A549 (cell line): ENCODE measurements at regions not wholly inside any gene's neighbourhood (a gene's known extent, or its start where the extent isn't known, plus 50 kb on each side); places are given as distances from the start of the nearest gene placed in this dataset.

ENCODE experiments used
- ATAC-seq, 2 experiments: fragments of 200-7000 bp in 1 of 2; fragments of >200 bp in 1 of 2; cut with Nextera tagmentation in 1 of 2; cut with Tn5 transposase in 1 of 2; 3 replicates each; pipeline versions ENCODE4 v1.8.0 to v1.9.1; 2018 to 2020; ENCODE audit warnings: mild to moderate bottlenecking in 1 of 2, moderate library complexity in 1 of 2
- CTCF ChIA-PET: fragments of 300-600 bp; sonication (Branson Sonifier 250); formaldehyde crosslinking; extraction: SDS; loops from one replicate; lab custom pipeline; 2021; ENCODE audit warnings: antibody characterized with exemption, inconsistent platforms; lab: Yijun Ruan, JAX
- POLR2A ChIA-PET: fragments of 350-600 bp; formaldehyde crosslinking; extraction: SDS; loops from one replicate; lab custom pipeline; 2021; ENCODE audit warnings: antibody characterized with exemption, inconsistent platforms; lab: Yijun Ruan, JAX
- DNase-seq, 2 experiments: peaks; one replicate each; pipeline versions ENCODE4 v3.0.0 to v3.0.0-alpha.2; 2011 to 2016; ENCODE audit warnings: low read depth in 1 of 2, low spot score in 1 of 2
- FAIRE-seq: peaks from 2 replicates; lab custom pipeline; 2011; peaks lifted over from hg19 to GRCh38; lab: Jason Lieb, UNC
- H3K27ac ChIP-seq, 2 experiments: fragments of >200 bp; sonication (Bioruptor Twin); formaldehyde crosslinking; 3 replicates each; pipeline ENCODE4 v1.5.1; 2016 to 2017
- H3K4me1 ChIP-seq: fragments of >200 bp; sonication (Bioruptor Twin); formaldehyde crosslinking; 3 replicates; pipeline ENCODE4 v1.6.1; 2016
- H3K4me2 ChIP-seq: fragments of >200 bp; sonication (Bioruptor Twin); formaldehyde crosslinking; 3 replicates; pipeline ENCODE4 v1.6.1; 2016
- H3K4me3 ChIP-seq: fragments of >200 bp; sonication (Bioruptor Twin); formaldehyde crosslinking; 3 replicates; pipeline ENCODE4 v1.5.1; 2016
- H3K9me3 ChIP-seq: fragments of >200 bp; sonication (Bioruptor Twin); formaldehyde crosslinking; 3 replicates; pipeline ENCODE4 v1.6.1; 2016
- CHD2 ChIP-seq: fragments of 150-350 bp; IDR thresholded peaks from 2 replicates; pipeline ENCODE4 v1.6.1; 2014; ENCODE audit warnings: low read length; ENCODE audit not compliant: partially characterized antibody
- CHD4 ChIP-seq: fragments of 200-600 bp; sonication (generic); IDR thresholded peaks from 2 replicates; pipeline ENCODE4 v1.6.1; 2016; ENCODE audit warnings: antibody characterized with exemption, mild to moderate bottlenecking, borderline replicate concordance
- CTCF ChIP-seq: fragments of >200 bp; sonication (Bioruptor Twin); formaldehyde crosslinking; IDR thresholded peaks from 3 replicates; pipeline ENCODE4 v1.5.1; 2016
- EHMT2 ChIP-seq: fragments of 200-600 bp; sonication (generic); IDR thresholded peaks from 2 replicates; pipeline ENCODE4 v1.6.1; 2016; ENCODE audit warnings: antibody characterized with exemption, low read depth, mild to moderate bottlenecking, moderate library complexity
- FOXS1 ChIP-seq: fragments of 250-450 bp; sonication (Bioruptor Pico); IDR thresholded peaks from 2 replicates; pipeline ENCODE4 v1.5.0; 2020; ENCODE audit warnings: mild to moderate bottlenecking, moderate library complexity
- GATA3 ChIP-seq: IDR thresholded peaks from 2 replicates; pipeline ENCODE4 v1.6.1; 2012; ENCODE audit warnings: borderline replicate concordance
- HES2 ChIP-seq: fragments of >200 bp; sonication (Bioruptor Twin); formaldehyde crosslinking; IDR thresholded peaks from 2 replicates; pipeline ENCODE4 v1.6.1; 2016
- HMGXB4 ChIP-seq: fragments of 250-450 bp; sonication (Bioruptor Pico); IDR thresholded peaks from 2 replicates; pipeline ENCODE4 v1.5.0; 2021; ENCODE audit warnings: mild to moderate bottlenecking, moderate library complexity, borderline replicate concordance
- HOXA7 ChIP-seq: fragments of 250-450 bp; sonication (Bioruptor Pico); IDR thresholded peaks from 2 replicates; pipeline ENCODE4 v1.5.0; 2020; ENCODE audit warnings: mild to moderate bottlenecking, moderate library complexity
- HOXB13 ChIP-seq: fragments of 250-450 bp; sonication (Bioruptor Pico); IDR thresholded peaks from 2 replicates; pipeline ENCODE4 v1.5.0; 2020; ENCODE audit warnings: low read depth, mild to moderate bottlenecking, moderate library complexity
- JUN ChIP-seq, 2 experiments: fragments of >200 bp; sonication (Bioruptor Twin); formaldehyde crosslinking; IDR thresholded peaks; 2 replicates in 1 of 2; 3 replicates in 1 of 2; pipeline ENCODE4 v1.6.1; 2016 to 2017
- JUNB ChIP-seq: fragments of >200 bp; sonication (Bioruptor Twin); formaldehyde crosslinking; IDR thresholded peaks from 2 replicates; pipeline ENCODE4 v1.6.1; 2016
- KDM5A ChIP-seq: fragments of 200-600 bp; sonication (generic); IDR thresholded peaks from 2 replicates; pipeline ENCODE4 v1.6.1; 2016; ENCODE audit warnings: antibody characterized with exemption, mild to moderate bottlenecking
- NFE2L2 ChIP-seq: fragments of 150-350 bp; conservative IDR thresholded peaks from 2 replicates; pipeline ENCODE4 v1.6.1; 2014; ENCODE audit warnings: low read length
- NR3C1 ChIP-seq: fragments of >200 bp; sonication (Bioruptor Twin); formaldehyde crosslinking; IDR thresholded peaks from 3 replicates; pipeline ENCODE4 v1.6.1; 2017
- PBX3 ChIP-seq: IDR thresholded peaks from 2 replicates; pipeline ENCODE4 v1.6.1; 2012
- PHF8 ChIP-seq: fragments of 200-600 bp; sonication (generic); IDR thresholded peaks from 2 replicates; pipeline ENCODE4 v1.6.1; 2016; ENCODE audit warnings: low read depth, mild to moderate bottlenecking, antibody characterized with exemption, moderate library complexity, borderline replicate concordance
- POLR2A ChIP-seq: IDR thresholded peaks from 2 replicates; pipeline ENCODE4 v1.6.1; 2012; ENCODE audit warnings: mild to moderate bottlenecking, low read length
- POLR2AphosphoS2 ChIP-seq: conservative IDR thresholded peaks from 2 replicates; pipeline ENCODE4 v1.6.1; 2012; ENCODE audit warnings: low read length, improper control_type of control experiment, inconsistent platforms
- RAD21 ChIP-seq, 2 experiments: fragments of >200 bp in 1 of 2; sonication (Bioruptor Twin) in 1 of 2; formaldehyde crosslinking in 1 of 2; IDR thresholded peaks in 1 of 2; conservative IDR thresholded peaks in 1 of 2; 2 replicates in 1 of 2; 3 replicates in 1 of 2; pipeline ENCODE4 v1.6.1; 2012 to 2018; ENCODE audit warnings: inconsistent platforms in 1 of 2
- RCOR1 ChIP-seq: fragments of 150-350 bp; IDR thresholded peaks from 2 replicates; pipeline ENCODE4 v1.6.1; 2014; ENCODE audit warnings: antibody characterized with exemption, low read length, low read depth
- TP53 ChIP-seq: fragments of 250-450 bp; sonication (Bioruptor Pico); IDR thresholded peaks from 2 replicates; pipeline ENCODE4 v1.5.0; 2021; ENCODE audit warnings: mild to moderate bottlenecking, moderate library complexity
- ZFP36 ChIP-seq: fragments of 450-650 bp; IDR thresholded peaks from 2 replicates; pipeline ENCODE4 v1.6.1; 2014; ENCODE audit warnings: borderline replicate concordance; ENCODE audit not compliant: partially characterized antibody
- ZNF302 ChIP-seq: fragments of 250-450 bp; sonication (Bioruptor Pico); IDR thresholded peaks from 2 replicates; pipeline ENCODE4 v1.9.0; 2021; ENCODE audit warnings: inconsistent platforms, mild to moderate bottlenecking, moderate library complexity
- WGBS: methylation state at CpG from one replicate; pipeline ENCODE4 v1.1.6; 2017; ENCODE audit errors: missing lambda C conversion rate; 5-methylcytosine and 5-hydroxymethylcytosine counted together

GRCh38 chr4:81737865-81738559, 266.3 kb upstream of the RASGEF1B start:
- FAIRE-seq (no peak), ATAC-seq (no peak), DNase-seq (no peak)
- ChIA-PET POLR2A (no interaction called here), CTCF (no interaction called here)
- no peaks in the 10 kb centered on the region for H3K4me1 ChIP-seq
- no peak overlapping the region for H3K27ac ChIP-seq
- no peak overlapping the region for H3K4me2 ChIP-seq
- no peaks in the 10 kb centered on the region for H3K9me3 ChIP-seq
- no peak overlapping the region for H3K4me3 ChIP-seq
- TF ChIP-seq RCOR1 (no peak), HOXB13 (CRISPR knock-in tag) (no peak), FOXS1 (CRISPR knock-in tag) (no peak), HES2 (no peak), GATA3 (no peak), JUN (IDR thresholded peaks at IDR 0.05) (no peak), ZFP36 (no peak), PBX3 (no peak), CHD4 (no peak), PHF8 (no peak), TP53 (no peak), NR3C1 (no peak), ZNF302 (CRISPR knock-in tag) (no peak), HMGXB4 (CRISPR knock-in tag) (no peak), KDM5A (no peak), EHMT2 (no peak)
- WGBS: 3% methylated on average over 2 of the region's 2 CpGs

GRCh38 chr4:81736324-81736723, 264.6 kb upstream of the RASGEF1B start:
- ATAC-seq (no peak), FAIRE-seq (no peak), DNase-seq (no peak)
- no peaks in the 10 kb centered on the region for H3K4me1 ChIP-seq
- 0% methylated on average over 2 of the region's 2 CpGs for WGBS
- no peaks in the 10 kb centered on the region for H3K9me3 ChIP-seq
- H3K4me3 ChIP-seq: no peak overlapping the region
- ChIA-PET POLR2A (no interaction called here), CTCF (no interaction called here)
- no peak overlapping the region for H3K4me2 ChIP-seq
- TF ChIP-seq ZFP36: no peak
- no peak for TF ChIP-seq TP53
- no peak for TF ChIP-seq HOXA7 (CRISPR knock-in tag)
- no peak for TF ChIP-seq POLR2AphosphoS2
- TF ChIP-seq POLR2A: no peak
- TF ChIP-seq HMGXB4 (CRISPR knock-in tag): no peak
- TF ChIP-seq HOXB13 (CRISPR knock-in tag): no peak
- TF ChIP-seq JUNB: no peak
- no peak for TF ChIP-seq CTCF
- no peak for TF ChIP-seq NFE2L2
- TF ChIP-seq CHD2: no peak
- TF ChIP-seq RAD21 (conservative IDR thresholded peaks at IDR 0.05 in 1 of 2, IDR thresholded peaks at IDR 0.05 in 1 of 2): no peak
- no peak overlapping the region for H3K27ac ChIP-seq
